Heart right ventricle (tissue), 16 donors: ENCODE measurements at regions not wholly inside any gene's neighbourhood (a gene's known extent, or its start where the extent isn't known, plus 50 kb on each side); places are given as distances from the start of the nearest gene placed in this dataset.

Experiments
- ATAC-seq, 8 donors: fragments of 200-7000 bp; cut with Tn5 transposase; one replicate each; pipeline ENCODE4 v1.9.1; 2020; ENCODE audit warnings: mild to moderate bottlenecking in 8 of 8, moderate library complexity in 8 of 8, moderate number of reproducible peaks in 1 of 8
- DNase-seq, 2 donors: peaks; one replicate each; pipeline ENCODE4 v3.0.0-alpha.2; 2020
- H3K27ac ChIP-seq, 10 donors: fragments of 200-600 bp; sonication (generic) in 2 of 10; one replicate each; pipeline versions ENCODE4 v1.5.0 to v1.8.0; 2020 to 2022; ENCODE audit warnings: mild to moderate bottlenecking in 3 of 10
- H3K27me3 ChIP-seq, 7 donors: fragments of 200-600 bp; one replicate each; pipeline ENCODE4 v1.8.0; 2021 to 2022; ENCODE audit warnings: mild to moderate bottlenecking in 2 of 7
- H3K36me3 ChIP-seq, 9 donors: fragments of 200-600 bp; sonication (generic) in 1 of 9; one replicate each; pipeline versions ENCODE4 v1.5.0 to v1.8.0; 2020 to 2022; ENCODE audit warnings: mild to moderate bottlenecking in 2 of 9
- H3K4me1 ChIP-seq, 9 donors: fragments of 200-600 bp; sonication (generic) in 1 of 9; one replicate each; pipeline versions ENCODE4 v1.5.0 to v1.8.0; 2020 to 2022; ENCODE audit warnings: mild to moderate bottlenecking in 4 of 9
- H3K4me3 ChIP-seq, 10 donors: fragments of 200-600 bp; sonication (generic) in 2 of 10; one replicate each; pipeline versions ENCODE4 v1.5.0 to v1.8.0; 2020 to 2022; ENCODE audit warnings: mild to moderate bottlenecking in 7 of 10, moderate library complexity in 2 of 10
- H3K9me3 ChIP-seq, 11 donors: fragments of 200-600 bp in 10 of 11; sonication (generic) in 2 of 11; one replicate each; pipeline versions ENCODE4 v1.5.0 to v1.8.0; 2013 to 2022; ENCODE audit warnings: mild to moderate bottlenecking in 2 of 11, control low read depth in 1 of 11, moderate library complexity in 1 of 11
- WGBS, 2 donors: extraction: QIAGEN DNeasy Blood & Tissue Kit; methylation state at CpG; one replicate each; pipeline ENCODE4 v1.1.7; 2013; ENCODE audit warnings: inconsistent platforms in 1 of 2; 5-methylcytosine and 5-hydroxymethylcytosine counted together
- intact Hi-C, 10 donors: fragments of 100-400 bp; cut with DNase I; formaldehyde crosslinking; loops; one replicate each; pipeline versions ENCODE4 v1.11.1 to v1.14.2; 2022
- TF ChIP-seq, protein P1 (sequence below), 9 donors: fragments of 200-600 bp; sonication (generic) in 2 of 9; IDR thresholded peaks; one replicate each; pipeline versions ENCODE4 v1.5.0 to v1.8.0; 2021 to 2022; ENCODE audit warnings: antibody characterized with exemption in 9 of 9, mild to moderate bottlenecking in 5 of 9, moderate library complexity in 1 of 9
- donor health status: Arrhythmogenic right ventricular cardiomyopathy.
- donor health status: ischemic (EF 13 %, LVEDD 7.1; RV severe dilation, severe dysfunction).
- donor health status: healthy with polysubstance abuse.
- donor health status: DM: no; HTN: yes; CAD: no.
- donor health status: DM: no; HTN: no; CAD: no.
- donor health status: ischemic (EF 25% LVEDD 6.9; RV normal size, moderate dysfunction).
- donor health status: ischemic (EF 25% LVEDD 5.7; RV mildly dilated, moderate dysfunction).
- donor health status: healthy.
- donor health status: DM: yes; HTN: yes; CAD: no.
- donor health status: Ischemic cardiomyopathy.
- donor health status: ischemic (EF 35%, LVEDD 5.7; RV mildly dilated, moderate dysfunction).
- donor health status: nonischemic (EF 11% LVEDD 7.7; RV severe dilation, severe dysfunction).
- donor health status: DM: yes; HTN: yes; CAD: no.
- donor health status: PGD.
- donor health status: ischemic (EF 29% LVEDD 5.4; RV normal size, mild dysfunction).
- donor health status: nonischemic (EF 23%, LVEDD 6.1; RV moderate dilation, normal function).

DNA sequence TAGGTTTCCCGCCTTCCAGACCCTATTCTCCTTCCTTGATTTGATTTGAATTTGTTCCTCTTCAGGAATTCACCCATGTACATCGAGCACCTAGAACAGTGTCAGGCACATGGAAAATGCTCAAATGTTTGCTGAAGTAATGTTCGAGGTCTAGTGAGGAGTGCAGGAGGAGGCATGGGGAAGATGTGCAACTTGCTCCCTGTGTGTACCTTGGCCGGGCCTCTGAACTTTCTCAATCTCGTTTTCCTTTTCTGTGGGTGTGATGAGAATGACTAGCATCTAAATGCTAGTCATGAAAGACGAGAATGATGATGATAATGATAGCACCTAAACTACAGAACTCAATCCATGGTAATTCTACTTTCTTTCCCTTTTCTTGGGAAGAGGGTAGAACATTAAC lies 279.1 kb upstream of the PLET1 start:
- intact Hi-C loops = no loop called here
- Histone ChIP-seq H3K4me1 (peaks cover 0 to 12% (median 3%) of the 10 kb centered on the region in 9 donors), H3K27me3 (no peaks in the 10 kb centered on the region), H3K4me3 (no peak overlapping the region), H3K36me3 (no peaks in the 10 kb centered on the region), H3K27ac (no peak overlapping the region), H3K9me3 (no peaks in the 10 kb centered on the region)
- DNase-seq (no peak), ATAC-seq (no peak)
- TF ChIP-seq, protein P1, sequence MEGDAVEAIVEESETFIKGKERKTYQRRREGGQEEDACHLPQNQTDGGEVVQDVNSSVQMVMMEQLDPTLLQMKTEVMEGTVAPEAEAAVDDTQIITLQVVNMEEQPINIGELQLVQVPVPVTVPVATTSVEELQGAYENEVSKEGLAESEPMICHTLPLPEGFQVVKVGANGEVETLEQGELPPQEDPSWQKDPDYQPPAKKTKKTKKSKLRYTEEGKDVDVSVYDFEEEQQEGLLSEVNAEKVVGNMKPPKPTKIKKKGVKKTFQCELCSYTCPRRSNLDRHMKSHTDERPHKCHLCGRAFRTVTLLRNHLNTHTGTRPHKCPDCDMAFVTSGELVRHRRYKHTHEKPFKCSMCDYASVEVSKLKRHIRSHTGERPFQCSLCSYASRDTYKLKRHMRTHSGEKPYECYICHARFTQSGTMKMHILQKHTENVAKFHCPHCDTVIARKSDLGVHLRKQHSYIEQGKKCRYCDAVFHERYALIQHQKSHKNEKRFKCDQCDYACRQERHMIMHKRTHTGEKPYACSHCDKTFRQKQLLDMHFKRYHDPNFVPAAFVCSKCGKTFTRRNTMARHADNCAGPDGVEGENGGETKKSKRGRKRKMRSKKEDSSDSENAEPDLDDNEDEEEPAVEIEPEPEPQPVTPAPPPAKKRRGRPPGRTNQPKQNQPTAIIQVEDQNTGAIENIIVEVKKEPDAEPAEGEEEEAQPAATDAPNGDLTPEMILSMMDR (IDR thresholded peaks at IDR 0.05) = no peak
- WGBS, 2 donors = 78 to 84% methylated on average over 6 of the region's 6 CpGs

GRCh38 chr11:112540261-112540660 lies 279.6 kb upstream of the PLET1 start:
- H3K36me3 ChIP-seq = no peaks in the 10 kb centered on the region
- 87 to 90% methylated on average over 2 of the region's 2 CpGs for WGBS, 2 donors
- no peak for ATAC-seq
- DNase-seq = no peak
- H3K27ac ChIP-seq = no peak overlapping the region
- TF ChIP-seq, protein P1 (IDR thresholded peaks at IDR 0.05) = no peak
- H3K4me3 ChIP-seq = no peak overlapping the region
- H3K4me1 ChIP-seq = peaks cover 0 to 12% (median 5%) of the 10 kb centered on the region in 9 donors
- H3K9me3 ChIP-seq = no peaks in the 10 kb centered on the region
- intact Hi-C loops = no loop called here
- no peaks in the 10 kb centered on the region for H3K27me3 ChIP-seq

- H3K4me1 ChIP-seq = peaks cover 0 to 12% (median 6%) of the 10 kb centered on the region in 9 donors
- H3K27ac ChIP-seq = no peak overlapping the region
- no peaks in the 10 kb centered on the region for H3K9me3 ChIP-seq
- no peaks in the 10 kb centered on the region for H3K36me3 ChIP-seq
- no peak overlapping the region for H3K4me3 ChIP-seq
- intact Hi-C loops = no loop called here
- DNase-seq (peak in 1 of 2 donors; percentile 11), ATAC-seq (peak in 5 of 8 donors; percentile 44 to 71 (median 55))
- WGBS, 2 donors = 65 to 76% methylated on average over 3 of the region's 3 CpGs
- TF ChIP-seq, protein P1 (IDR thresholded peaks at IDR 0.05) = no peak
- no peaks in the 10 kb centered on the region for H3K27me3 ChIP-seq
Observed at GRCh38 chr11:112541140-112542046, 280.7 kb upstream of the PLET1 start.

DNA sequence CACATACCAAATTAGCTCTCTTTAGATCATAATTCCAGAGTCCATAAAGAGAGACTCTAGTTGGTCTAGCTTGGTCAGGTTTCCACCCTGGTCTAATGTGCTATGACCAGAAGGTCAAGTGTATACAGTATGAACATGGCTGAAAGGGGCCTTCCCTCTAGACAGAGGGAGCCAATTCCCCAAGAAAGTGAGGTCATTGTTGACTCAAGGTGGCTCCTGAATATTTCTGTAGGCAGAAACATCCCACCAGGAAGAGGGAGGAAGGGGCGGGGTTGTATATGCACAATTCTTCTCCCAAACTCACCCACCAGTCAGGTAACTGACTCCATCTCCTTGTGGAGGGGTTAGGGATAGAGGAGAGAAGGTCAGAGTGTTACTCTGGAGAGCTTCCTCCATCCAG lies 281.8 kb upstream of the PLET1 start:
- H3K4me1 ChIP-seq = peaks cover 0 to 12% (median 6%) of the 10 kb centered on the region in 9 donors
- no peak for DNase-seq
- intact Hi-C loops = no loop called here
- 89 to 93% methylated on average over 1 of the region's 1 CpG for WGBS, 2 donors
- ATAC-seq = no peak
- no peak overlapping the region for H3K4me3 ChIP-seq
- TF ChIP-seq, protein P1 (IDR thresholded peaks at IDR 0.05) = no peak
- no peaks in the 10 kb centered on the region for H3K36me3 ChIP-seq
- H3K27ac ChIP-seq = no peak overlapping the region
- H3K9me3 ChIP-seq = no peaks in the 10 kb centered on the region
- H3K27me3 ChIP-seq = no peaks in the 10 kb centered on the region
